OCI-LY7 (cell line): ENCODE measurements at regions not wholly inside any gene's neighbourhood (a gene's known extent, or its start where the extent isn't known, plus 50 kb on each side); places are given as distances from the start of the nearest gene placed in this dataset.
"Not testable (repeated sequence)": the region's sequence is repeated elsewhere in the genome, so short reads cannot be mapped to it uniquely, and the experiment has no call there.

Source experiments
- BruUV-seq: library from RNA; stranded (reverse); fragments of 400-500 nt; replicated peaks from 2 replicates; lab custom pipeline; 2021; lab: Mats Ljungman, UMichigan
- CTCF ChIA-PET: fragments of 300-600 bp; sonication (Branson Sonifier 250); formaldehyde crosslinking; loops from one replicate; lab custom pipeline; 2022; ENCODE audit warnings: antibody characterized with exemption; ENCODE audit not compliant: unreplicated experiment; lab: Charles Lee
- POLR2A ChIA-PET: fragments of 300-600 bp; sonication (Branson Sonifier 250); formaldehyde crosslinking; loops from one replicate; lab custom pipeline; 2022; ENCODE audit warnings: antibody characterized with exemption; lab: Charles Lee
- DNase-seq: peaks from one replicate; pipeline ENCODE4 v3.0.0-alpha.2; 2015; ENCODE audit warnings: low spot score
- H2AFZ ChIP-seq: fragments of 200-600 bp; sonication (generic), shearing (Covaris generic); 2 replicates; pipeline ENCODE4 v1.6.1; 2014; ENCODE audit warnings: mild to moderate bottlenecking, antibody characterized with exemption, low read length, moderate library complexity
- H3K27ac ChIP-seq: fragments of 200-600 bp; sonication (generic); 2 replicates; pipeline ENCODE4 v1.5.1; 2014; ENCODE audit warnings: mixed run types, low read depth, mild to moderate bottlenecking, moderate library complexity, low read length, inconsistent platforms; ENCODE audit not compliant: poor library complexity, severe bottlenecking
- H3K36me3 ChIP-seq: fragments of 200-600 bp; sonication (generic); 2 replicates; pipeline ENCODE4 v1.6.1; 2014; ENCODE audit warnings: mild to moderate bottlenecking, antibody characterized with exemption, low read length, moderate library complexity, mixed read lengths; ENCODE audit not compliant: insufficient read depth
- H3K4me1 ChIP-seq: fragments of 200-600 bp; sonication (generic); 2 replicates; pipeline ENCODE4 v1.5.1; 2014; ENCODE audit warnings: mild to moderate bottlenecking, low read length; ENCODE audit not compliant: insufficient read depth, poor library complexity, severe bottlenecking
- H3K4me2 ChIP-seq: fragments of 200-600 bp; sonication (generic); 2 replicates; pipeline ENCODE4 v1.6.1; 2014; ENCODE audit warnings: mild to moderate bottlenecking, low read length
- H3K4me3 ChIP-seq: fragments of 200-600 bp; sonication (generic); 2 replicates; pipeline ENCODE4 v1.5.1; 2014; ENCODE audit warnings: mild to moderate bottlenecking, low read depth, low read length; ENCODE audit not compliant: poor library complexity, severe bottlenecking
- H3K79me2 ChIP-seq: fragments of 200-600 bp; sonication (generic); 2 replicates; pipeline ENCODE4 v1.6.1; 2016; ENCODE audit warnings: low read depth, mild to moderate bottlenecking, low read length, moderate library complexity, mixed read lengths; ENCODE audit not compliant: insufficient read depth
- H3K9me2 ChIP-seq: fragments of 200-600 bp; sonication (generic); 2 replicates; pipeline ENCODE4 v1.6.1; 2016; ENCODE audit warnings: mild to moderate bottlenecking, low read length, mixed read lengths; ENCODE audit not compliant: insufficient read depth
- H3K9me3 ChIP-seq: fragments of 200-600 bp; sonication (generic); 2 replicates; pipeline ENCODE4 v1.6.1; 2014; ENCODE audit warnings: mild to moderate bottlenecking, mixed run types, low read length, mixed read lengths
- H4K20me1 ChIP-seq: fragments of 200-600 bp; sonication (generic); 2 replicates; pipeline ENCODE4 v1.6.1; 2014; ENCODE audit warnings: mild to moderate bottlenecking, antibody characterized with exemption, low read length, moderate library complexity, mixed read lengths; ENCODE audit not compliant: insufficient read depth
- EZH2phosphoT487 ChIP-seq: fragments of 200-600 bp; sonication (generic); IDR thresholded peaks from 2 replicates; pipeline ENCODE4 v1.6.1; 2018; ENCODE audit warnings: low read depth, borderline replicate concordance, mild to moderate bottlenecking, mixed run types, antibody characterized with exemption, low read length, moderate library complexity, mixed read lengths
- intact Hi-C: fragments of 100-400 bp; cut with micrococcal nuclease; formaldehyde crosslinking; loops from one replicate; pipeline ENCODE4 v1.10.0; 2022; ENCODE audit not compliant: unreplicated experiment
- TF ChIP-seq, protein P1 (sequence below): fragments of 200-600 bp; sonication (generic); conservative IDR thresholded peaks from 2 replicates; pipeline ENCODE4 v1.5.1; 2014; ENCODE audit warnings: mild to moderate bottlenecking, antibody characterized with exemption, low read length, moderate library complexity, mixed read lengths

DNA sequence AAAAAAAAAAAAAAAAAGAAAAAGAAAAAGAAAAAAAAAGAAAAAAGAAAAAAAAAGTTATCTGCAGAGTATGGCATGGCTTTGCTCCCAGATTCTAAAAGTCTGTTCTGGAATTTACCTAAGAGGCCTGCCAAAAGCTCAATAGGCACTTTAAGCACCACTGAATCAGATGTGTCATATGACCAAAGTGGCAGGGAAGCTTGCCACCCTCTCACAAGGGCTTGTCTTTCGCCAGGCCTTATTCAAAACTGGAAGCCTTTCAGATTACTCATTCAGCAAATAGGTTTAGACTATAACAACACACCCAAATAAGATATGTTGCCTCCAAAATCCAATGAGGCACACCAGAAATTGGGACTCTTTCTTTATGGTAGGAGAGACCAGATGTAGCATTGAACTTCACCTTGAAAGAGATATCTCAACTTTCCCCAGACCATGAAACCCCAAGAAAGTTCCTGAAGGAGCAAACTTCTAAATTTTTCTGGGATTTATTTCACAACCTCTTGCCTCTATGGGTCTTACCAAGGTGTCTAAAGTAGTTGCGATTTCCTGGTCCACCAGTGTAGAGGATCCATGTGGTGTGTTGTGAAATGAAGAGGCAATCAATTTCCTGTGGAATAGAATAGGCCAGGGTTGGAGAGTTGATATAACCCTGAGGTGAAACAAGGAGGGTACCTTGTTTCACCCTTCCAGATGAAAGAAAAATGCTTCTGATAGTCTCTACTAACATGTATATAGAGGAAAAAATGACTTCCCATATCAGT lies 218.8 kb downstream of the DAD1 start:
- no peaks in the 10 kb centered on the region for H4K20me1 ChIP-seq
- no peaks in the 10 kb centered on the region for H3K9me3 ChIP-seq
- ChIA-PET POLR2A (interaction anchor here (1.0 kb wide), 1 partner anchor 11 kb away, joined by 3 read pairs; no protein-coding TSS in a partner anchor), CTCF (no interaction called here)
- H3K4me3 ChIP-seq = no peak overlapping the region
- no peaks in the 10 kb centered on the region for H3K9me2 ChIP-seq
- H2AFZ ChIP-seq = no peak overlapping the region
- DNase-seq = no peak
- no peaks in the 10 kb centered on the region for H3K79me2 ChIP-seq
- intact Hi-C loops = no loop called here
- BruUV-seq = no TSS peak
- no peak overlapping the region for H3K27ac ChIP-seq
- no peak overlapping the region for H3K4me2 ChIP-seq
- no peaks in the 10 kb centered on the region for H3K36me3 ChIP-seq
- TF ChIP-seq EZH2phosphoT487 = no peak
- TF ChIP-seq, protein P1, sequence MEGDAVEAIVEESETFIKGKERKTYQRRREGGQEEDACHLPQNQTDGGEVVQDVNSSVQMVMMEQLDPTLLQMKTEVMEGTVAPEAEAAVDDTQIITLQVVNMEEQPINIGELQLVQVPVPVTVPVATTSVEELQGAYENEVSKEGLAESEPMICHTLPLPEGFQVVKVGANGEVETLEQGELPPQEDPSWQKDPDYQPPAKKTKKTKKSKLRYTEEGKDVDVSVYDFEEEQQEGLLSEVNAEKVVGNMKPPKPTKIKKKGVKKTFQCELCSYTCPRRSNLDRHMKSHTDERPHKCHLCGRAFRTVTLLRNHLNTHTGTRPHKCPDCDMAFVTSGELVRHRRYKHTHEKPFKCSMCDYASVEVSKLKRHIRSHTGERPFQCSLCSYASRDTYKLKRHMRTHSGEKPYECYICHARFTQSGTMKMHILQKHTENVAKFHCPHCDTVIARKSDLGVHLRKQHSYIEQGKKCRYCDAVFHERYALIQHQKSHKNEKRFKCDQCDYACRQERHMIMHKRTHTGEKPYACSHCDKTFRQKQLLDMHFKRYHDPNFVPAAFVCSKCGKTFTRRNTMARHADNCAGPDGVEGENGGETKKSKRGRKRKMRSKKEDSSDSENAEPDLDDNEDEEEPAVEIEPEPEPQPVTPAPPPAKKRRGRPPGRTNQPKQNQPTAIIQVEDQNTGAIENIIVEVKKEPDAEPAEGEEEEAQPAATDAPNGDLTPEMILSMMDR = no peak
- no peaks in the 10 kb centered on the region for H3K4me1 ChIP-seq

DNA sequence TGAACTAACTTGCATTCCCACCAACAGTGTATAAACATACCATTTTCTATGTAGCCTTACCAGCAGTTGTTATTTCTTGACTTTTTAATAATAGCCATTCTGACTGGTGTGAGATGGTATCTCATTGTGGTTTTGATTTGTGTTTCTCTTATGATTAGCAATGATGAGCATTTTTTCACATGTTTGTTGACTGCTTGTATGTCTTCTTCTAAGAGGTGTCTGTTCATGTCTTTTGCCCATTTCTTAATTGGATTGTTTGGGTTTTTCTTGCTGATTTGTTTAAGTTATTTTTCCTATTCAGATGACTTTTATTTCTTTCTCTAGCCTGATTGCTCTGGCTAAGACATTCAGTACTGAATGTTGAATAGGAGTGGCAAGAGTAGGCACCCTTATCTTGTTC lies 230.3 kb downstream of the DAD1 start:
- no peaks in the 10 kb centered on the region for H3K4me1 ChIP-seq
- no peaks in the 10 kb centered on the region for H3K9me2 ChIP-seq
- H3K4me2 ChIP-seq = no peak overlapping the region
- CTCF ChIA-PET = no interaction called here
- POLR2A ChIA-PET = no interaction called here
- no TSS peak for BruUV-seq
- intact Hi-C loops = no loop called here
- DNase-seq = no peak
- no peaks in the 10 kb centered on the region for H3K79me2 ChIP-seq
- TF ChIP-seq, protein P1 = no peak
- no peak for TF ChIP-seq EZH2phosphoT487
- no peaks in the 10 kb centered on the region for H3K36me3 ChIP-seq
- H3K4me3 ChIP-seq = no peak overlapping the region
- H3K9me3 ChIP-seq = no peaks in the 10 kb centered on the region
- no peak overlapping the region for H2AFZ ChIP-seq
- H3K27ac ChIP-seq = no peak overlapping the region
- H4K20me1 ChIP-seq = no peaks in the 10 kb centered on the region

DNA sequence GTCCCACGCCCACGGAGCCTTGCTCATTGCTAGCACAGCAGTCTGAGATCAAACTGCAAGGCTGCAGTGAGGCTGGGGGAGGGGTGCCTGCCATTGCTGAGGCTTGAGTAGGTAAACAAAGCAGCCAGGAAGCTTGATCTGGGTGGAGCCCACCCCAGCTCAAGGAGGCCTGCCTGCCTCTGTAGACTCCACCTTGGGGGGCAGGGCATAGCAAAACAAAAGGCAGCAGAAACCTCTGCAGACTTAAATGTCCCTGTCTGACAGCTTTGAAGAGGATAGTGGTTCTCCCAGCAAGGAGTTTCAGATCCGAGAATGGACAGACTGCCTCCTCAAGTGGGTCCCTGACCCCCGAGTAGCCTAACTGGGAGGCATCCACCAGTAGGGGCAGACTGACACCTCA lies 239.7 kb downstream of the DAD1 start:
- H3K27ac ChIP-seq, H3K36me3 ChIP-seq, H3K4me1 ChIP-seq, H4K20me1 ChIP-seq, H3K4me3 ChIP-seq, H3K4me2 ChIP-seq, BruUV-seq, H3K79me2 ChIP-seq, H2AFZ ChIP-seq, DNase-seq, POLR2A ChIA-PET, intact Hi-C loops, H3K9me2 ChIP-seq: not testable (repeated sequence)
- CTCF ChIA-PET = interaction anchor here (0.6 kb wide), 1 partner anchor 70 kb away, joined by 3 read pairs; no protein-coding TSS in a partner anchor
- H3K9me3 ChIP-seq = peaks cover 15% of the 10 kb centered on the region
